Stimulated activated CD4-positive, alpha-beta T cell treated with anti-CD3 and anti-CD28 coated beads, Interleukin-1b, Interleukin-23, amount 100 ng/mL, for 24 hours (primary cell): ENCODE measurements at regions not wholly inside any gene's neighbourhood (a gene's known extent, or its start where the extent isn't known, plus 50 kb on each side); places are given as distances from the start of the nearest gene placed in this dataset.

Source experiments
- DNase-seq, 4 experiments: peaks; one replicate each; pipeline ENCODE4 v3.0.0-alpha.2; 2020; ENCODE audit warnings: low read depth in 4 of 4, low spot score in 1 of 4

- no peak for DNase-seq
Measured at GRCh38 chr19:34824686-34825085, 51.7 kb upstream of the ZNF599 start.
